Naive thymus-derived CD4-positive, alpha-beta T cell (primary cell): ENCODE measurements at regions not wholly inside any gene's neighbourhood (a gene's known extent, or its start where the extent isn't known, plus 50 kb on each side); places are given as distances from the start of the nearest gene placed in this dataset.

ENCODE experiments used
- ATAC-seq: fragments of 150-1000 bp; cut with Tn5 transposase; 2 replicates; pipeline ENCODE4 v1.10.0; 2021; ENCODE audit warnings: mild to moderate bottlenecking, moderate library complexity
- CTCF ChIA-PET: fragments of 350-600 bp; sonication (Branson Sonifier 250); formaldehyde crosslinking; loops from one replicate; lab custom pipeline; 2021; ENCODE audit warnings: antibody characterized with exemption; lab: Charles Lee
- POLR2A ChIA-PET: fragments of 350-600 bp; sonication (Branson Sonifier 250); formaldehyde crosslinking; loops from one replicate; lab custom pipeline; 2021; ENCODE audit warnings: antibody characterized with exemption, inconsistent platforms; lab: Charles Lee
- DNase-seq, 9 donors: peaks; one replicate each; pipeline versions ENCODE4 v3.0.0 to v3.0.0-alpha.2; 2020 to 2022; ENCODE audit warnings: mixed read lengths in 1 of 9
- H3K27ac ChIP-seq: one replicate; pipeline ENCODE4 v1.7.0; 2013; ENCODE audit warnings: mild to moderate bottlenecking, low read depth, low read length, moderate library complexity
- H3K27me3 ChIP-seq, 2 donors: one replicate each; pipeline ENCODE4 v1.7.0; 2013; ENCODE audit warnings: low read length in 2 of 2, mild to moderate bottlenecking in 2 of 2, moderate library complexity in 2 of 2; ENCODE audit not compliant: control insufficient read depth in 2 of 2, insufficient read depth in 2 of 2
- H3K36me3 ChIP-seq, 3 experiments: 1 replicate in 2 of 3; 2 replicates in 1 of 3; pipeline ENCODE4 v1.7.0; 2013; ENCODE audit warnings: low read length in 3 of 3, mild to moderate bottlenecking in 3 of 3, moderate library complexity in 1 of 3; ENCODE audit not compliant: insufficient read depth in 3 of 3, control insufficient read depth in 2 of 3
- H3K4me1 ChIP-seq, 2 donors: one replicate each; pipeline ENCODE4 v1.7.0; 2013; ENCODE audit warnings: low read length in 2 of 2, mild to moderate bottlenecking in 2 of 2, moderate library complexity in 1 of 2; ENCODE audit not compliant: control insufficient read depth in 2 of 2, insufficient read depth in 2 of 2
- H3K4me3 ChIP-seq: 2 replicates; pipeline ENCODE4 v1.7.0; 2013; ENCODE audit warnings: mild to moderate bottlenecking, low read length
- H3K9me3 ChIP-seq, 3 experiments: 1 replicate in 2 of 3; 2 replicates in 1 of 3; pipeline ENCODE4 v1.7.0; 2013; ENCODE audit warnings: low read length in 3 of 3; ENCODE audit not compliant: control insufficient read depth in 2 of 3
- H3K27ac Mint-ChIP-seq, 9 donors: one replicate each; pipeline ENCODE4 v1.8.0; 2020 to 2022; ENCODE audit warnings: mixed read lengths in 9 of 9, mild to moderate bottlenecking in 8 of 9, moderate library complexity in 5 of 9, inconsistent platforms in 2 of 9
- H3K27me3 Mint-ChIP-seq, 5 donors: one replicate each; pipeline ENCODE4 v1.8.0; 2021 to 2022; ENCODE audit warnings: mixed read lengths in 5 of 5, mild to moderate bottlenecking in 1 of 5
- H3K36me3 Mint-ChIP-seq, 5 donors: one replicate each; pipeline ENCODE4 v1.8.0; 2020 to 2022; ENCODE audit warnings: mixed read lengths in 5 of 5, mild to moderate bottlenecking in 3 of 5, inconsistent platforms in 1 of 5
- H3K4me1 Mint-ChIP-seq, 7 donors: one replicate each; pipeline ENCODE4 v1.8.0; 2020 to 2022; ENCODE audit warnings: mixed read lengths in 7 of 7, mild to moderate bottlenecking in 3 of 7, inconsistent platforms in 1 of 7
- H3K4me3 Mint-ChIP-seq, 10 donors: one replicate each; pipeline ENCODE4 v1.8.0; 2020 to 2022; ENCODE audit warnings: mild to moderate bottlenecking in 10 of 10, mixed read lengths in 10 of 10, moderate library complexity in 6 of 10, inconsistent platforms in 2 of 10
- H3K9me3 Mint-ChIP-seq, 11 donors: one replicate each; pipeline ENCODE4 v1.8.0; 2020 to 2022; ENCODE audit warnings: mixed read lengths in 11 of 11, mild to moderate bottlenecking in 4 of 11, inconsistent platforms in 1 of 11, moderate library complexity in 1 of 11
- intact Hi-C, 2 donors: fragments of 100-400 bp; cut with micrococcal nuclease; formaldehyde crosslinking; loops; one replicate each; pipeline ENCODE4 v1.15.1; 2023

DNA sequence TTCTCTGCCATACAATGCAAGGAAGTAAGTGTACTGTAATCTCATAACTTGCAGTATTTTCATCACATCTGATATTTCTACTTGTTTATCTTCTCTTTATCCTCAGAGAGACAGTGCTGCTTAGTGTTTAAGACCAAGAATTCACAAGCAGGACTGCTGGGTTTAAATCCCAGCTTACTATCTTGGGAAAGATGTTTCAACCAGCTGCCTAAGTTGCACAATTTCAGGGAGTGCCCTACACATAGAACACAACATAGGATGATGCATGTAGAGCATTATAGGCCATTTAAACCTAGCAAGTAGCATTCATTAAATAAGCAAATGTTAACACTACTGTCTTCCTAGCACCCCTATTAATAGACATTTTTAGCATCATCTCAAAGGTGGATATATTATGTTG lies 205.2 kb upstream of the CEP162 start:
- no peak overlapping the region for H3K27ac Mint-ChIP-seq

DNA sequence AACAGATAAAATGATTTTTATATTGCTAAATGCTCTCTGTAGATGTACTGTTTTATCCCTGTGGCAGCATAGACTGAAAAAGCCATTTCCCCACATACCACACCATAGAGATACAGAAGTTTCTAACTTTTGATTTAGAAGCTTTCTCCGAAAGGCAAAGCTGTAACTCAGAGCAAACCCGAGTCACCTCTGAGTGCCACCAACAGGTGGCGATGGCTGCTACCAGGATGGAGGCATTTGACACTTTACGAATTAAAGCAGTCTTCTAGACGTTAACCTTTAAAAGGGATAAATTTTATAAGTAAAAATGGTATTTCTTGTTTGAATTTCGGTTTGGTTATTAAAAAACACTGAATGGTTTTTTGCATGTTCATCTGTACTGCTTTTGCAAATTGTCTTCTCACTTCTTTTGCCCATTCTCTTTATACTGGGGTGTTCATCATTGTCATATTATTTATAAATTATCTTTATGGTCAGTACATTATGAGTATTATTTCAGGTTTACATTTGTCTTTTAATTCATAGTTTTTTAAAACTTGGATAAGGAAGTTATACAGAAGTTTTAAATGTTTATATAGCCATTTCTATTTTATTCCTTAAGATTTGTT lies 201.0 kb upstream of the CEP162 start:
- Histone ChIP-seq H3K27me3 (no peaks in the 10 kb centered on the region), H3K36me3 (no peaks in the 10 kb centered on the region), H3K4me3 (no peak overlapping the region), H3K27ac (no peak overlapping the region), H3K9me3 (no peaks in the 10 kb centered on the region), H3K4me1 (no peaks in the 10 kb centered on the region)
- POLR2A ChIA-PET: no interaction called here
- CTCF ChIA-PET: no interaction called here
- ATAC-seq (no peak), DNase-seq (no peak)
- peaks cover 0 to 6% (median 4%) of the 10 kb centered on the region in 5 donors for H3K27me3 Mint-ChIP-seq
- intact Hi-C loops: loop anchor here in 1 of 2 donors (1.0 kb wide), 1 partner anchor 895 kb away; no protein-coding TSS in a partner anchor
- H3K27ac Mint-ChIP-seq: no peak overlapping the region
- no peaks in the 10 kb centered on the region for H3K36me3 Mint-ChIP-seq
- peaks cover 0 to 8% (median 3%) of the 10 kb centered on the region in 11 donors for H3K9me3 Mint-ChIP-seq
- H3K4me3 Mint-ChIP-seq: no peak overlapping the region
- H3K4me1 Mint-ChIP-seq: no peaks in the 10 kb centered on the region

More for the DNA sequence above, 205.2 kb upstream of the CEP162 start:
- Mint-ChIP-seq H3K9me3 (peaks cover 0 to 12% (median 6%) of the 10 kb centered on the region in 11 donors), H3K4me1 (no peaks in the 10 kb centered on the region), H3K27me3 (peaks cover 0 to 5% (median 0%) of the 10 kb centered on the region in 5 donors), H3K4me3 (no peak overlapping the region), H3K36me3 (no peaks in the 10 kb centered on the region)
- Histone ChIP-seq H3K27me3 (no peaks in the 10 kb centered on the region), H3K9me3 (no peaks in the 10 kb centered on the region), H3K4me3 (no peak overlapping the region), H3K27ac (no peak overlapping the region), H3K4me1 (no peaks in the 10 kb centered on the region), H3K36me3 (no peaks in the 10 kb centered on the region)
- DNase-seq (no peak), ATAC-seq (no peak)
- POLR2A ChIA-PET: no interaction called here
- CTCF ChIA-PET: no interaction called here
- intact Hi-C loops: no loop called here

DNA sequence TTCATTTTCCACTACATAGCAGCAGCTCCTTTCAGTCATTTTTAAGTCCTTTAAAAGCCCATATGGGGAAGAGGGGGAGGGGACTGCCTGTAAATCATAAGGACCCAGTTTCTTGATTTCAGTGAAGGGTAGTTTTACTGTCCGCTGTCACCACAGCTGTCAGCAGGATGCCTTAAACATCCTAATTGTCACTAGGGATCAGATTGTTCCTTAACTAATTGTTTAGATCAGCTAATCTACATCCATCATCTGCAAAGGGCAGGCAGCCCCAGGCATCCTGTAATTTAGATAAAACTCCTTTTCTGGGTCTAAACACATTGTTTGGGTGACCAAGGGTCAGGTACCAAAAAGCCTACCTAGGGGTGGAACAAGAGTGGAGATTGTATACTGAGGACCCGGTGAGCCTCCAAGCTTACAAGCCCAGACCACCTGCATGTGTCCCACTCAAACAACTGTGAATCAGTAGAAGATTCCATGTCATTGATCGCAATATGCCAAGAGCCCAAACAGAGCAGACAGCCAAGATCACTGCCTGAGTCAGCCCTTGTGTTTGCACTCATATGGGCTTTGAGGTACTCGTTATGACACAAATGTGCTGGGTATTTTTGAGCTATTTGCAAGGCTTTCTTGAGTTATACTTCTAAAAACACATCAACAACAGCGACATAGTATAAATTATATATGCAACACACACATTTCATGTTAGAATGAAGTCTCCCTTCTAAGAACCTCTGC lies 198.7 kb upstream of the CEP162 start:
- no peak overlapping the region for H3K4me3 Mint-ChIP-seq
- no peak overlapping the region for H3K27ac ChIP-seq
- no peak for DNase-seq
- ChIA-PET POLR2A (no interaction called here), CTCF (no interaction called here)
- H3K4me1 ChIP-seq: no peaks in the 10 kb centered on the region
- H3K9me3 Mint-ChIP-seq: peaks cover 0 to 8% (median 0%) of the 10 kb centered on the region in 11 donors
- H3K27ac Mint-ChIP-seq: no peak overlapping the region
- no peak for ATAC-seq
- no peaks in the 10 kb centered on the region for H3K4me1 Mint-ChIP-seq
- no peaks in the 10 kb centered on the region for H3K36me3 ChIP-seq
- no peak overlapping the region for H3K4me3 ChIP-seq
- H3K27me3 Mint-ChIP-seq: peaks cover 0 to 11% (median 5%) of the 10 kb centered on the region in 5 donors
- intact Hi-C loops: no loop called here
- H3K9me3 ChIP-seq: no peaks in the 10 kb centered on the region
- no peaks in the 10 kb centered on the region for H3K36me3 Mint-ChIP-seq
- H3K27me3 ChIP-seq: no peaks in the 10 kb centered on the region

DNA sequence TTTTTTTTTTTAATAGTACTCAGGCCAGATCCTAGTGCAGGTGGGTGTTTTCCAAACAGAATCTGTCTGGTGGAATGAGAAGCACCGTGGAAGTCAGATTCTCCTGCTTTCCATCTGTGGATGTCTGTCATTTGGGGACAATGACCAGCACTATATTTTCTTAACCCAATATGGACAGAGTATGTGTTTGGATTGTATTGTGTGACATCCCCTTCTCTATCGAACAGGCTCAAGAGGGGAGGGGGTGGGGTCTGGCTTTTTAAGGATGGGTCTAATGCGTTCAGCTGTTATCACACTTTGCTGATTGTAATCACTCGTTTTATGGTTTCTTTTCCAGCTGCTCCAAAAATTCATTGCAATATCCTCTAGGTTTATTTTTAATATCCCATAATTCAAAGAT lies 197.5 kb upstream of the CEP162 start:
- ATAC-seq: no peak
- Mint-ChIP-seq H3K27me3 (peaks cover 0 to 11% (median 5%) of the 10 kb centered on the region in 5 donors), H3K36me3 (no peaks in the 10 kb centered on the region), H3K9me3 (peaks cover 0 to 8% (median 0%) of the 10 kb centered on the region in 11 donors), H3K4me1 (no peaks in the 10 kb centered on the region), H3K4me3 (no peak overlapping the region), H3K27ac (no peak overlapping the region)
- CTCF ChIA-PET: no interaction called here
- Histone ChIP-seq H3K27ac (no peak overlapping the region), H3K9me3 (no peaks in the 10 kb centered on the region), H3K4me1 (no peaks in the 10 kb centered on the region), H3K36me3 (no peaks in the 10 kb centered on the region), H3K4me3 (no peak overlapping the region), H3K27me3 (no peaks in the 10 kb centered on the region)
- intact Hi-C loops: no loop called here
- no peak for DNase-seq
- POLR2A ChIA-PET: no interaction called here

DNA sequence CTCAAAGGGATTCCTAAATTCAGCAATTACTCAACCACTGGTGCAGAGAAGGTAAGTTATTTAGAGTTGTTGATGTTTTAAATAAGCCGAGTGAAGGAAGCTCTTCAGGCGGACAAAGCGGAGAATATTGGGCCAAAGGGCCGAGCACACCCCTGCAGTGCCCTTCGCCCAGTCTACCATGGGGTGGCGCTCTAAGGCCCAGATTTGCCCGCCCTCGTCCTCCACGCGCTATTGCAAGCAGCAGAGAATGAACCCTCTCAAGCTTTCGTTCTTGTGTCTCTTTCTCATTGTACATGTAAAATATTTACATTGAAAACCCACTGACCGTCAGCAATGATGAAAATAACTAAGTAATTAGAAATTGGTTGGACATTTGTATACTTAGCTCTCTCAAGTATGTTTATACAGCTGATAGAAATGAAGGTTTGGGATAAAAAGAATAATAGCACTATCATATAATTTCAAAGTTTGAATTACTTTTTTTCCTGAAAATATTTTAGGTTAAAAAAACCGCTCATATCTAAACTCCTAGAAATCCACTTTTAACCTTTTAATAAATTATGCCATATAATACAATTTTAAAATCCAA lies 195.0 kb upstream of the CEP162 start:
- Mint-ChIP-seq H3K9me3 (peaks cover 0 to 5% (median 0%) of the 10 kb centered on the region in 11 donors), H3K27me3 (peaks cover 5 to 11% (median 6%) of the 10 kb centered on the region in 5 donors), H3K4me1 (no peaks in the 10 kb centered on the region), H3K4me3 (no peak overlapping the region), H3K27ac (no peak overlapping the region), H3K36me3 (no peaks in the 10 kb centered on the region)
- Histone ChIP-seq H3K4me3 (no peak overlapping the region), H3K9me3 (no peaks in the 10 kb centered on the region), H3K27me3 (no peaks in the 10 kb centered on the region), H3K36me3 (no peaks in the 10 kb centered on the region), H3K4me1 (no peaks in the 10 kb centered on the region), H3K27ac (no peak overlapping the region)
- POLR2A ChIA-PET: no interaction called here
- ATAC-seq: no peak
- peak in 1 of 9 donors; percentile 22 for DNase-seq
- intact Hi-C loops: no loop called here
- CTCF ChIA-PET: no interaction called here

DNA sequence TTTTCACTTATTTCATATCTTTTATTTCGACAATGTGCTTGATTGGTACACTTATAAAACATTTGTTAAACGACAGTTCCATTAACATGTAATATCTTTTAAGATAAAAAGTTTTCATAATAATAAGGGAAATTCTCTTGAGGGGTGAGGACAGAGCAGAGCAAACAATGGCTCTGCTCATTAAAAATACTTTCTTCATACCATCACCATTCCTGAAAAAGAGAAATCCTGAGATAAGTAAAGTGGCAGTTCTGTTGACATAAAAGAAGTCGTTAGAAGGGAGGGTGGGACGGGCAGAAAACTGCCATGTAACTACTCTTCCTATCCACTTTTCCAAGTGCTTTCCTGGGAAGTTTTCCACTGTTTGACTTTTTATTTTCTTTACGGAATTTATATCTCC lies 193.6 kb upstream of the CEP162 start:
- Histone ChIP-seq H3K9me3 (no peaks in the 10 kb centered on the region), H3K36me3 (no peaks in the 10 kb centered on the region), H3K4me3 (no peak overlapping the region), H3K27me3 (no peaks in the 10 kb centered on the region), H3K27ac (no peak overlapping the region), H3K4me1 (no peaks in the 10 kb centered on the region)
- H3K27me3 Mint-ChIP-seq: peaks cover 3 to 9% (median 5%) of the 10 kb centered on the region in 5 donors
- H3K36me3 Mint-ChIP-seq: no peaks in the 10 kb centered on the region
- ATAC-seq: no peak
- H3K9me3 Mint-ChIP-seq: peaks cover 0 to 5% (median 0%) of the 10 kb centered on the region in 11 donors
- ChIA-PET POLR2A (no interaction called here), CTCF (no interaction called here)
- no peak overlapping the region for H3K27ac Mint-ChIP-seq
- no peaks in the 10 kb centered on the region for H3K4me1 Mint-ChIP-seq
- no peak for DNase-seq
- no peak overlapping the region for H3K4me3 Mint-ChIP-seq
- intact Hi-C loops: no loop called here
